DMS53 treated with DMSO at 0.1 percent for 48 hours (cell line): ENCODE measurements at regions not wholly inside any gene's neighbourhood (a gene's known extent, or its start where the extent isn't known, plus 50 kb on each side); places are given as distances from the start of the nearest gene placed in this dataset.
"Not testable (repeated sequence)": the region's sequence is repeated elsewhere in the genome, so short reads cannot be mapped to it uniquely, and the experiment has no call there.

Experiments used
- DNase-seq: peaks from one replicate; lab custom pipeline; 2025; ENCODE audit not compliant: unreplicated experiment; lab: John Stamatoyannopoulos, UW

GRCh38 chr11:95652002-95652472 lies 137.5 kb downstream of the FAM76B start:
- no peak for DNase-seq

- no peak for DNase-seq
These were observed 139.3 kb downstream of the FAM76B start for GRCh38 chr11:95650276-95650675.

- no peak for DNase-seq
These were observed 141.7 kb downstream of the FAM76B start for GRCh38 chr11:95647871-95648270.

GRCh38 chr11:95647355-95647754 lies 142.2 kb downstream of the FAM76B start:
- DNase-seq = no peak

GRCh38 chr11:95641495-95641894 lies 148.1 kb downstream of the FAM76B start:
- DNase-seq = no peak

- no peak for DNase-seq
These were observed 151.1 kb downstream of the FAM76B start for GRCh38 chr11:95638501-95638900.

GRCh38 chr11:95625164-95625900 lies 164.2 kb downstream of the FAM76B start:
- DNase-seq = no peak

GRCh38 chr11:95616256-95616804 lies 173.3 kb downstream of the FAM76B start:
- DNase-seq = no peak

GRCh38 chr11:95611827-95612226 lies 177.8 kb downstream of the FAM76B start:
- no peak for DNase-seq

GRCh38 chr11:95610185-95610584 lies 179.4 kb downstream of the FAM76B start:
- not testable (repeated sequence) for DNase-seq

GRCh38 chr11:95608093-95608492 lies 181.5 kb downstream of the FAM76B start:
- DNase-seq = no peak

- DNase-seq = no peak
These were observed 182.8 kb downstream of the FAM76B start for GRCh38 chr11:95606824-95607223.

- DNase-seq = no peak
These were observed 184.2 kb downstream of the FAM76B start for GRCh38 chr11:95605271-95605940.

GRCh38 chr11:95599959-95600586 lies 189.5 kb downstream of the FAM76B start:
- no peak for DNase-seq

GRCh38 chr11:95595973-95596489 lies 193.6 kb downstream of the FAM76B start:
- DNase-seq = no peak

GRCh38 chr11:95595541-95595940 lies 194.0 kb downstream of the FAM76B start:
- DNase-seq = no peak

- DNase-seq = no peak
These were observed 196.5 kb downstream of the FAM76B start for GRCh38 chr11:95593111-95593510.

- no peak for DNase-seq
These were observed 197.1 kb downstream of the FAM76B start for GRCh38 chr11:95592471-95592870.

GRCh38 chr11:95589893-95590612 lies 199.5 kb downstream of the FAM76B start:
- no peak for DNase-seq

- no peak for DNase-seq
These were observed 200.8 kb downstream of the FAM76B start for GRCh38 chr11:95588821-95589220.

GRCh38 chr11:95586661-95587060 lies 202.9 kb downstream of the FAM76B start:
- DNase-seq = no peak
